HUES6 (cell line): ENCODE measurements at regions not wholly inside any gene's neighbourhood (a gene's known extent, or its start where the extent isn't known, plus 50 kb on each side); places are given as distances from the start of the nearest gene placed in this dataset.

ENCODE experiments used
- H3K27ac ChIP-seq: 2 replicates; pipeline ENCODE4 v1.7.0; 2013; ENCODE audit warnings: low read depth, mild to moderate bottlenecking, low read length, inconsistent platforms
- H3K27me3 ChIP-seq: 2 replicates; pipeline ENCODE4 v1.6.1; 2013; ENCODE audit warnings: low read length; ENCODE audit not compliant: control insufficient read depth, insufficient read depth
- H3K36me3 ChIP-seq: 2 replicates; pipeline ENCODE4 v1.6.1; 2013; ENCODE audit warnings: low read length; ENCODE audit not compliant: control insufficient read depth, insufficient read depth
- H3K4me1 ChIP-seq: 2 replicates; pipeline ENCODE4 v1.6.1; 2013; ENCODE audit warnings: low read length; ENCODE audit not compliant: control insufficient read depth, insufficient read depth
- H3K4me3 ChIP-seq: 2 replicates; pipeline ENCODE4 v1.5.1; 2013; ENCODE audit warnings: low read depth, low read length
- H3K9ac ChIP-seq: one replicate; pipeline ENCODE4 v1.6.1; 2013; ENCODE audit warnings: mild to moderate bottlenecking, low read length
- H3K9me3 ChIP-seq: 2 replicates; pipeline ENCODE4 v1.6.1; 2013; ENCODE audit warnings: low read depth, low read length; ENCODE audit not compliant: control insufficient read depth, insufficient read depth

DNA sequence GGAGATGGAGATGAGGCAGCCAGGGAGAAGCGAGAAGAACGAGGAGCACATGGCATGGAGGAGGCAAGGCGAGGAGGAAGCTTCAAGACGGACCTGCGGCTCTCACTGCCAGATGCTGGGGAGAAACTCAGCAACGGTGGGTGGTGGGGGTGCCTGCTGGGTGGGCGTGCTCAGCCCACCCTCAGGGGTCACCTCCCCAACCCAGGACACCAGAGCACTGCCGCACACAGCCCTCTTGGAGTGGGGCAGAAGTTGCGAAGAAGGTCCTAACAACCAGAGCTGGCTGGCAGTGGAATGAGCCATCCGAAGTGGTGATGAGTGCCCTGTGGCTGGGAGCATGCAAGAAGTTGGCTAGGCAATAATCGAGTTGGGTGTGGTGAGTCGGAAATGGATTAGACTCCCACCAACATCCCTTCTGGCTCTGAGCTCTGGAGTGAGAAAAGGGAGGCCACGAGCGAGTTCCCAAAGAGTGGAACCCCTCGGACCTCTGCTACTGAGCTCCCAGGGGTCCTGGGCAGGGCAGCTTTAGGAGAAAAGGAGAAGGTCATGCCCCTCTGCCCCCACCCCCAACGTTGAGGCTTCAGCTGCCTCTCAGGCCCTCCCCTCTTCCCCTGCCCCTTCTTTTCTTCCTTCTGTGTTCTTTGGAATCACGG lies 212.7 kb upstream of the MVB12B start:
- Histone ChIP-seq H3K4me1 (no peaks in the 10 kb centered on the region), H3K4me3 (no peak overlapping the region), H3K9ac (no peak overlapping the region), H3K27me3 (peaks cover 4% of the 10 kb centered on the region; the same call in 1 of the 2 replicates), H3K36me3 (no peaks in the 10 kb centered on the region), H3K27ac (no peak overlapping the region), H3K9me3 (no peaks in the 10 kb centered on the region)

DNA sequence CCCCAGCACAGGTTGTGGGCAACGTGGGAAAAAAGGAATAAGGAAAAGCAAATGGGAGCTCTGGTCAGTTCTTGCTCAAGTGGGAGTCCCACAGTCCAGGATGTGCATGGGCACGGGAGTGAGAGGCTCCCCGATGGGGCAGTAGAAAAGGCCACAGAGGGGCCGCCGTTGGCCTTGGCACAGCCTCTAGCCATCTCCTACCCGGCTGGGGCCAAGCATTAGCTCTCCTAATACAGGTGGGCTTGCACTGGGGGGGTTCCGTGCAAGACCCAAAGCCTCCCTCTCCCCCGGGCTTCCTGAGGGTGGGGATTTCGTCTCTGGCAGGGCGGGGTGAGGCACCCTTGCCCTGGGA lies 212.2 kb upstream of the MVB12B start:
- Histone ChIP-seq H3K27me3 (no peaks in the 10 kb centered on the region; the same call in 1 of the 2 replicates), H3K27ac (no peak overlapping the region)

GRCh38 chr9:126114850-126115460 lies 211.7 kb upstream of the MVB12B start:
- no peaks in the 10 kb centered on the region; the same call in 1 of the 2 replicates for H3K27me3 ChIP-seq
- H3K9me3 ChIP-seq, result no peaks in the 10 kb centered on the region
- no peak overlapping the region for H3K4me3 ChIP-seq

More for the DNA sequence above, 212.2 kb upstream of the MVB12B start:
- Histone ChIP-seq H3K9me3 (no peaks in the 10 kb centered on the region), H3K4me1 (no peaks in the 10 kb centered on the region), H3K36me3 (no peaks in the 10 kb centered on the region), H3K4me3 (no peak overlapping the region), H3K9ac (no peak overlapping the region)

GRCh38 chr9:126116351-126117157 lies 210.1 kb upstream of the MVB12B start:
- no peaks in the 10 kb centered on the region for H3K4me1 ChIP-seq
- H3K9ac ChIP-seq, result no peak overlapping the region
- no peaks in the 10 kb centered on the region; the same call in 1 of the 2 replicates for H3K27me3 ChIP-seq
- H3K9me3 ChIP-seq, result no peaks in the 10 kb centered on the region
- no peak overlapping the region for H3K27ac ChIP-seq
- H3K36me3 ChIP-seq, result no peaks in the 10 kb centered on the region
- no peak overlapping the region for H3K4me3 ChIP-seq

More at GRCh38 chr9:126114850-126115460, 211.7 kb upstream of the MVB12B start:
- no peak overlapping the region for H3K27ac ChIP-seq
- no peaks in the 10 kb centered on the region for H3K4me1 ChIP-seq
- H3K9ac ChIP-seq, result no peak overlapping the region
- no peaks in the 10 kb centered on the region for H3K36me3 ChIP-seq

DNA sequence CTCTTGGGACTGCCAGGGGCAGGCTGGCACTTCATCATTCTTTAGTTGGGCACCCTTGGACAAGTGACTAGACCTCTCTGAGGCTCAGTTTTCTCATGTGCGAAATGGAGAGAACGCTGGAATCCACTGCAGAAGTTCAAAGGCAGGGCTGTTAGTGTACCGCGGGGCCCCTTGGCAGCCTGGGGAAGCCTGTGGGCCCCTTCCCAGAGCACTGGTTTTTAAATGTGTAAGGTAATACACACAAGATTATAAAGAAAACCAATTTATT lies 209.5 kb upstream of the MVB12B start:
- Histone ChIP-seq H3K36me3 (no peaks in the 10 kb centered on the region), H3K27ac (no peak overlapping the region), H3K4me1 (no peaks in the 10 kb centered on the region), H3K27me3 (no peaks in the 10 kb centered on the region; the same call in 1 of the 2 replicates), H3K9me3 (no peaks in the 10 kb centered on the region), H3K4me3 (no peak overlapping the region), H3K9ac (no peak overlapping the region)

DNA sequence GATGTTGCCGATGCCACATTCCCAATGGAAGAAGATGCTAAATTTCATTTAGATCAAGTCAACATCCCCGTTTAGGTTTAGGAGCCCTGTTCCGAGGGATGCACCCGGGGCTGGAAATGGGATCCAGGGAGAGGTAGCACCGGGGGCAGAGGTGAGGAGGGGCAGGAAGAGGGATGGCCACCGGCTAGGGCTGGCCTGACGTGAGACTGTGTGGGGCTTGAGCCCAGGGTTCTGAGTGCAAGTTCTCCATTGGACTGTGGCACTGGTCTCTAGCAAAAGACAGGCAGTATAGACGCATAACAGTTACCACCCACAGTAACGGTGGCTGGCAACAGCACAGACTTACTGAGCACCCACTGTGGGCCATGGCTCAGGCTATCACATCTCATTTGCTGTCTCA lies 209.0 kb upstream of the MVB12B start:
- Histone ChIP-seq H3K9ac (no peak overlapping the region), H3K4me3 (no peak overlapping the region), H3K9me3 (no peaks in the 10 kb centered on the region), H3K27me3 (peaks cover 2% of the 10 kb centered on the region; the same call in 1 of the 2 replicates), H3K36me3 (no peaks in the 10 kb centered on the region), H3K4me1 (no peaks in the 10 kb centered on the region), H3K27ac (no peak overlapping the region)

- H3K4me3 ChIP-seq, result no peak overlapping the region
- H3K27ac ChIP-seq, result no peak overlapping the region
- no peaks in the 10 kb centered on the region for H3K9me3 ChIP-seq
- no peak overlapping the region for H3K9ac ChIP-seq
- no peaks in the 10 kb centered on the region for H3K36me3 ChIP-seq
- H3K4me1 ChIP-seq, result no peaks in the 10 kb centered on the region
- H3K27me3 ChIP-seq, result peaks cover 13% of the 10 kb centered on the region
These were observed 206.9 kb upstream of the MVB12B start for GRCh38 chr9:126119731-126120130.

- Histone ChIP-seq H3K27me3 (peaks cover 14% of the 10 kb centered on the region), H3K9me3 (no peaks in the 10 kb centered on the region), H3K27ac (no peak overlapping the region), H3K4me1 (no peaks in the 10 kb centered on the region), H3K4me3 (no peak overlapping the region), H3K9ac (no peak overlapping the region), H3K36me3 (no peaks in the 10 kb centered on the region)
These were observed 203.6 kb upstream of the MVB12B start for GRCh38 chr9:126122901-126123616.

DNA sequence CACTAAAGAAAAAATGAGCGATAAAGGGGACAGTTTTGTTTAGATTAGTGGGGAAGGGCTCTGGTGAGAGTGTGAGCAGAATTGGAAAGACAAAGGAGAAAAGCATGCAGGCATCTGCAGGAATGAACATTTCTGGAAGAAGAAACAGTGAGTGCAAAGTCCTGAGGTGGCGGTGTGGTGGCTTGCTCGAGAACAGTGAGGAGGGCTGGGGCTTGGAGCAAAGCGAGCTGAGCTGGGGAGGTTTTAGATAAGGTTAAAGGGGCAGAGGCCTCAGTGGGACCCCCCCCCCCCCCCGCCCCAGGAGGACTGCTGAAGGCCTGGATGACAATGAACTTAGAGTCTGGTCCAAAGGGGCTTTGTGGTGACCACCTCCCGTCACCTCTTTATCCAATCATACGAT lies 202.7 kb upstream of the MVB12B start:
- Histone ChIP-seq H3K4me1 (no peaks in the 10 kb centered on the region), H3K36me3 (no peaks in the 10 kb centered on the region), H3K9ac (no peak overlapping the region), H3K27ac (no peak overlapping the region), H3K27me3 (peaks cover 14% of the 10 kb centered on the region), H3K9me3 (no peaks in the 10 kb centered on the region), H3K4me3 (no peak overlapping the region)

GRCh38 chr9:126125177-126125576 lies 201.5 kb upstream of the MVB12B start:
- no peaks in the 10 kb centered on the region for H3K9me3 ChIP-seq
- H3K36me3 ChIP-seq, result no peaks in the 10 kb centered on the region
- H3K27ac ChIP-seq, result no peak overlapping the region
- H3K4me3 ChIP-seq, result no peak overlapping the region
- H3K27me3 ChIP-seq, result peaks cover 14% of the 10 kb centered on the region
- no peak overlapping the region for H3K9ac ChIP-seq
- H3K4me1 ChIP-seq, result no peaks in the 10 kb centered on the region

- Histone ChIP-seq H3K9ac (no peak overlapping the region), H3K4me3 (no peak overlapping the region), H3K4me1 (no peaks in the 10 kb centered on the region), H3K9me3 (no peaks in the 10 kb centered on the region), H3K27ac (no peak overlapping the region), H3K36me3 (no peaks in the 10 kb centered on the region), H3K27me3 (peaks cover 14% of the 10 kb centered on the region)
These were observed 201.1 kb upstream of the MVB12B start for GRCh38 chr9:126125577-126125976.
